ENCODE measurements at regions not wholly inside any gene's neighbourhood (a gene's known extent, or its start where the extent isn't known, plus 50 kb on each side); places are given as distances from the start of the nearest gene placed in this dataset.
"Not testable (repeated sequence)": the region's sequence is repeated elsewhere in the genome, so short reads cannot be mapped to it uniquely, and the experiment has no call there.

DNA sequence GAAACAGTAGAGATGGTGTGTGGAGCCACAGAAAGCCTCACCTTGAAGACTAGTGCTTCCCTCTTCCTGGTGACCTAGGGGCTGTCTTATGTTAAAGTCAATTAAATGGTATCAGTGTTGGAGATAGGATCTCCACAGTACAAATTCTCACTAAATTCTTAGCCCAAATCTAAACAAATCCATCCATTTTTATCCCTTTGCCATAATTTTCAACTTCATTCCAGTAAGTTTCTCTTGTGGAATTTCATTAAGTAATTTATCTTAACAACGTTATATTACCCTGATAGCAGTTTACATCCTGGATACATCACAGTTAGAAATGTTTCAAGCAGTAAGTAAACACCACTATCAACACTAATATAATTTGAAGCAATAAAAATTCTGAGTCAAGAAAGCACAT lies 989.4 kb upstream of the NXPH2 start:
- intact Hi-C loops (cut with DNase I) = no loop called here
- DNase-seq (ENCODE audit: missing footprints) (no peak), ATAC-seq (no peak)

DNA sequence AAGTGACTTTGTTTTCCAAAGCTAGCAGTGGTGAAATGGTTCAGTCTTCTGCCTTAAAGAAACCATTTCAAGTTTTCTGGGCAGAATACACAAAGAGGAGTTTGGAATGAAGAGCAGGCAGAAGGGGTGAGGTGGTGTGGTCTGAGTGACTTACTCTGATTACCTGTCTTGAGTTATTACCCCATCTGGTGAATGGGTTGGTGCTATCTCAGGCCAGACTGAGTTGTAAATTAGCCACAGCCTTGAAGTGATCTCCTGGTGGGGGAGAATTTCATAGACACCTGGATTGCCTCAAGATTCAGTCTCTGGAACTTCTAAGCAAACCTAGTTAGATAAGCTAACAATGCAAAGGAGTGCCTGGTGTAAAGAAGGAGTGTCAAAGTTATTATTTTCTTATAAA lies 983.5 kb upstream of the NXPH2 start:
- ATAC-seq = no peak
- intact Hi-C loops (cut with DNase I) = no loop called here
- DNase-seq (ENCODE audit: missing footprints) = no peak

- no peak for ATAC-seq
- no peak for DNase-seq (ENCODE audit: missing footprints)
- intact Hi-C loops (cut with DNase I) = no loop called here
Measured at GRCh38 chr2:139759000-139759505, 978.9 kb upstream of the NXPH2 start.

DNA sequence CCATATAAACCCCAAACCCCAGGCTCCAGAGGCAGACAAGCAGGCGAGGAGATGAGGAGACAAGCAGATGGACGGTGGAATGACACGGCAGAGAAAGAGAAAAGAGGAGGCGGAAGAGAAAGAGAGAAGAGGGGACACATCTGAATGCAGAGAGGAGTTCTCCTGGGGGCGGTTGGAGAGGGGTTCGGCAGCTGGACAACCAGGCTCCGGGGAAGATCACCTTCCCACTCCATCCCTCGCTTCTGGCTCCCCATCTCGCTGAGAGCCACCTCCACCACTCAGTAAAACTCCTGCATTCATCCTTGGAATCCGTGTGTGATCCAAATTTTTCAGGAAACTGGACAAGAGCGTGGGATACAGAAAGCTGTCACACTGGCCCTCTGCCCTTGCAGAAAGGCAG lies 966.7 kb upstream of the NXPH2 start:
- ATAC-seq (no peak), DNase-seq (ENCODE audit: missing footprints) (no peak)
- intact Hi-C loops (cut with DNase I) = no loop called here

DNA sequence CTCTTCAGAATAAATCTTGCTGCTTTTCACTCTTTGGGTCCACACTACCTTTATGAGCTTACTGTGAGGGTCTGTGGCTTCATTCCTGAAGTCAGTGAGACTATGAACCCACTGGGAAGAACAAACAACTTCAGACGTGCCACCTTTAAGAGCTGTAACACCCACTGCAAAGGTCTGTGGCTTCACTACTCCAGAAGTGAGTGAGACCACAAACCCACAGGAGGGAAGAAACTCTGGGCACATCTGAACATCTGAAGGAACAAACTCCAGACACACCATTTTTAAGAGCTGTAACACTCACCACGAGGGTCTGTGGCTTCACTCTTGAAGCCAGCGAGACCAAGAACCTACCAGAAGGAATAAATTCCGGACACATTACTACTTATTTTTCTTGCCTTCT lies 964.1 kb upstream of the NXPH2 start:
- DNase-seq (ENCODE audit: missing footprints) (no peak), ATAC-seq (no peak)
- intact Hi-C loops (cut with DNase I) = no loop called here

DNA sequence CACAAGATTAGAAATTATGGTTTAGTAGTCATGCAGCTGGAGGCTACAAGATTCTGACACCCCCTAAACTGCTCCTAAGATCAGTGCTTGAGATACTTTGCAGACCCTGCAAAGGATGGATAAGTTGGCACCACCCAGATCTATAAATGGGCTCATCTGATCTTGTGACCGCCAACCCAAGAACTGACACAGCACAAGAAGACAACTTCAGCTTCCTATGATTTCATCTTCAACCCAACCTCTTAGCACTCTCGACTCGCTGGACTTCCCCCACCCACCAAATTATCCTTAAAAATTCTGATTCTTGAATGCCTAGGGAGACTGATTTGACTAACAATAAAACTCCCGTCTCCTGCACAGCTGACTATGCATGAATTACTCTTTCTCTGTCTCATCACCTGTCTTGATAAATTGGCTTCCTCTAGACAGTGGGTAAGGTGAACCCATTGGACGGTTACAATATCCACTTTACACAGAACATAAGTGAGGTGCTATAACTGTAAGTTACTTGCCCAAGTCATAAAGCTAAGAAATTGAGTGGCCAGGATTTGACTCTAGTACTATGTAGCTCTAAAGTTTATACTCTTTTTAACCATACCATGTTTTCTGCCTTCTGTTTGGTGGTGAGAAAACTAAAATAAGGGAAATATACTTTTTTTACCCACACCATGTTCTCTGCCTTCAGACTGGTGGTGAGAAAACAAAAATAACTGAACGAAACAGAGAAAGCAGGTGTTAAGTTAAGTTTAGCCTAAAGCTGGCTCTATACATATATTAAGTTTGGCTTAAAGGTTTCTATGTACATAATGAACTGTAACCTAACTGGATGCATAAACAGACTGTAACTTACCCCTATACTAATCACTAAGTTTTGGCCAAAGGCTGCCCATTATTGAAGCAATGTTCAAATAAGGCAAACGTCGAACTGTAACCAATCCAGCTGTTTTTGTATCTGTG lies 962.3 kb upstream of the NXPH2 start:
- intact Hi-C loops (cut with DNase I) = no loop called here
- ATAC-seq (no peak), DNase-seq (ENCODE audit: missing footprints) (no peak)

- no peak for DNase-seq (ENCODE audit: missing footprints)
- intact Hi-C loops (cut with DNase I) = no loop called here
- ATAC-seq = no peak
Measured at GRCh38 chr2:139737659-139738058, 957.5 kb upstream of the NXPH2 start.

DNA sequence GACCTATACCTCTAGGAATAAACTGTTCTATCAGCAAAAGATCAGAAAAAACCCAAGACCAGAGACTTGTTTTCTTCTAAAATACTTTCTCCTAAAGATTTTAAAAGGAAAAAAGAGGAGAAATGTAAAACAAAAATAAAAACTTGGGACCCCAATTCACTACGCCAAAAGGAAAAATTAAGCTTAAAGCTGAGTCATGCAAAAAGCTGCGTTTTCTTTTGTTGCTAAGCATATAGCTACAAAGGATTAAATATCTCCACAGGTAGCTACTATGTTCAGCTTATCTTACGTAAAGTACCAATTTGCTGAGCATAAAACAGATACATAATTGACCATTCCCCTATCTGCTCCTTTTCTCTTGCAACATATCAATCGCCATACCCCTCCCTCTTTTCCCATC lies 950.0 kb upstream of the NXPH2 start:
- intact Hi-C loops (cut with DNase I) = no loop called here
- ATAC-seq (no peak), DNase-seq (ENCODE audit: missing footprints) (no peak)

GRCh38 chr2:139721411-139721995 lies 941.3 kb upstream of the NXPH2 start:
- intact Hi-C loops (cut with DNase I) = no loop called here
- ATAC-seq = no peak
- no peak for DNase-seq (ENCODE audit: missing footprints)

DNA sequence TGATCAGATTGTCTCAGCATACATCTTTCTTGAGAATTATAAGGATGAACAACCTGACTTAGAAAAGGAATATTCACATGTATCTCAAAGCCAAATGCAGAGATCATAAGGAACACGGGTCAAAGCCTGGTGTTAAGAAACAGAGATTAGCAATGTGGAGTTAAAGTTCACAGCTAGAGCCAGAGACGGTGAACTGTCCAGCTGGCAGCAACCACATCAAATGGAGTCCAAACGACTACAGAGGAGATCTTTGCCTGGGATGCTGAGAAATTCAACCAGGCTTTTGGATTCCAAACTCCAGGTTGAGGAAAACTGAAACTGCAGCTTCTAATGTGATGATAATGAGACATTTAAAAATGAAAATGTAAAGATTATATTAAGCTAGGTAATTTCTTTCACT lies 939.9 kb upstream of the NXPH2 start:
- ATAC-seq (no peak), DNase-seq (ENCODE audit: missing footprints) (no peak)
- intact Hi-C loops (cut with DNase I) = no loop called here

DNA sequence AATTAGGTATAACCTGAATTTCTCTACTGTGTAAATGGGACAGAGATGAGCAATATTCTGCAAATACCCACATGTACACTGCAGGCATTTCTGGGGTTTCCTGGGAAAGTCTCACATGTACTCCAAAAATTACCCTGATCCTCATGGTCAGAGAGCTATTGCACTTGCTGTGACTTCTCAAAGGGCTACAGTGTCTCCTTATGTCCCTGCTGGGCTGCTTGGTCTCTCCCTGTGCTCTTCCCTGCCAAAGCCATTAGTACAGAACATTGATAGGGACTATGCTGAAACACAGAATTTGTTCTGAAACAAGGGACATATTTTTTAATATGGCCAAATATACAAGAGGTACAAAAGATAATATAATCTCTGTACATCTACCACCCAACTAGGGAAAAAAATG lies 924.4 kb upstream of the NXPH2 start:
- no peak for ATAC-seq
- intact Hi-C loops (cut with DNase I) = no loop called here
- no peak for DNase-seq (ENCODE audit: missing footprints)

DNA sequence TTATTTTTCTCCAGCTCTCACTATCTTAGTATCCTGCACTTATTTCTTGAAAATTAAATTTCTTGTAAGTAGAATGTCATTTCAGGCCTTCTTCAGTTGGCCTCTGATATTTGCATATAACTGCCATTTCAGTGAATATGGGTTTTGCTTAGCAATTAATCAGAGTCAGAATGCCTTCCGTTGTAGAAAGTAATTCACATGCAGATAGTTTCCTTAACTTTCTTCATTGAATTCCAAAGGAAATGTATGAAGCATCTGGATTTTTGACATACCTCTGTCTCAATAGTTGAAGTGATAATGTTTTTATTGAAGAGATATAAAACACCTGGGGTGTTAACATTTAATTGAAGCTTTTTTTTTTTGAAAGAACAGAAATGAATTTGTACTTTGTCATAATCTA lies 914.1 kb upstream of the NXPH2 start:
- DNase-seq (ENCODE audit: missing footprints) (no peak), ATAC-seq (no peak)
- intact Hi-C loops (cut with DNase I) = no loop called here

DNA sequence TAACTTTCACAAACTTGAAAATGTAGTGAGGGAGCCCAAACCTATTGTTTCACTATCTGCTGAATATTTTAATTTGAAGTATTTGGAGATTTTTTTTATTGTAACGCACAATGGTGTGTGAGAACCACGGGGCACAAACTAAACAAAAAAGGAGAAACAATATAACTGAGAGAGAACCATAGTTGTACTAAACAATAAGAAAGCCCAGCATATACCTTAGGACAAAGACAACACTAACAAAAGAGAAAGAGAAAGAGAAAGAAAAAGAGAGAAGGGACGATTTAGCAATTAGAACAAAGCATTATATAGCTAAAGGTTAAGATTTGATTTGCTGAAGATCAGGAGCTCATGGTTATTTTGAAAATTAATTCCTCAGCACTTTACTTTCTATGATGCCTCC lies 906.0 kb upstream of the NXPH2 start:
- intact Hi-C loops (cut with DNase I) = no loop called here
- ATAC-seq = no peak
- no peak for DNase-seq (ENCODE audit: missing footprints)

GRCh38 chr2:139685090-139685983 lies 905.1 kb upstream of the NXPH2 start:
- ATAC-seq = no peak
- no peak for DNase-seq (ENCODE audit: missing footprints)
- intact Hi-C loops (cut with DNase I) = no loop called here

GRCh38 chr2:139684286-139684860 lies 904.2 kb upstream of the NXPH2 start:
- no peak for DNase-seq (ENCODE audit: missing footprints)
- intact Hi-C loops (cut with DNase I) = no loop called here

GRCh38 chr2:139674577-139674976 lies 894.4 kb upstream of the NXPH2 start:
- DNase-seq (ENCODE audit: missing footprints) (no peak), ATAC-seq (no peak)
- intact Hi-C loops (cut with DNase I) = no loop called here

More at GRCh38 chr2:139684286-139684860, 904.2 kb upstream of the NXPH2 start:
- no peak for ATAC-seq

GRCh38 chr2:139673447-139673846 lies 893.3 kb upstream of the NXPH2 start:
- ATAC-seq; intact Hi-C loops (cut with DNase I); DNase-seq (ENCODE audit: missing footprints): not testable (repeated sequence)

DNA sequence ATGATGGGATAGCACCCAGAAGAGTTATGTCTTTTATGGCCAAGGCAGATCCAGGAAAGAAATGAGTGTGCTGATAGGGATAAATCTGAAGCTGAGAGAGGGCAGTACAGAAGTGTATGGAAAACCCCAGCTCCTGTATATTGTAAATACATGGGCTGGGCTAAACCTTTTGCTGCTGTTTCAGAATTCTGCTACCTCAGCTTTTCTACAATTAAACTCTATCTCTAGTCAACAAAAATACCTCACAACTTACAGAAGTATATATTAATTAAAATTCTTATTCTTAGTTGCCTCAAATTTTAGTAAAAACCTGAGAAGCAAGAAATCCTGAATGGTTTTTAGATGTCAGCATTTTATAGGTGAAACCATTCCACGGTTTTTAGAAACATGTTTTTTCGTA lies 889.5 kb upstream of the NXPH2 start:
- intact Hi-C loops (cut with DNase I) = no loop called here
- no peak for ATAC-seq
- no peak for DNase-seq (ENCODE audit: missing footprints)

- DNase-seq (ENCODE audit: missing footprints) (no peak), ATAC-seq (no peak)
- intact Hi-C loops (cut with DNase I) = no loop called here
Measured at GRCh38 chr2:139652385-139652784, 872.2 kb upstream of the NXPH2 start.

Data from Right ventricle myocardium inferior (tissue), 1 donor.